Hematopoietic multipotent progenitor cell treated with erythropoietin and hydrocortisone succinate and interleukin-3 and kit ligand, for 8 days (in vitro differentiated cells): ENCODE measurements at regions not wholly inside any gene's neighbourhood (a gene's known extent, or its start where the extent isn't known, plus 50 kb on each side); places are given as distances from the start of the nearest gene placed in this dataset.
"Not testable (repeated sequence)": the region's sequence is repeated elsewhere in the genome, so short reads cannot be mapped to it uniquely, and the experiment has no call there.

Experiments
- DNase-seq: peaks from one replicate; pipeline ENCODE4 v3.0.0-alpha.2; 2015

- DNase-seq, result no peak
These were observed 100.8 kb upstream of the ATXN3L start for GRCh38 chrX:13420545-13421183.

DNA sequence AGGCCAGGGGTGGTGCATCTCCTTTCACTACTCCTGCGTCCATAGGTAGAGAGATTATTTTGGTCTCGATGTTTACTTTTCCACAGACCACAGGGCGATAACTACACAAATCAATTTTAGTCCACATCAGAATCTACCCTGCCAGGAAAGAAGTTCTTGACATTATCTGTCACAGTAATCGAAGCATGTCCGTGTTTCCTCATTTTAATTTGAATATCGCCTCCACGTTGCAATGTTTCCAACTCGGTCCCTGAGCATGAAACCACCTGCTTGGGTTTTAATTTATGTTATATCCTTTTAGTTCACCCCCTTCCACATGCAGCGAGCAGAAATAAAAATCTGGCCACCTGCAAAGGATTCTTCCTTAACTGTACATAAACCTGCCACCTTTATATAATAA lies 100.1 kb upstream of the ATXN3L start:
- no peak for DNase-seq

GRCh38 chrX:13419276-13419675 lies 99.4 kb upstream of the ATXN3L start:
- no peak for DNase-seq

GRCh38 chrX:13418126-13419097 lies 98.6 kb upstream of the ATXN3L start:
- DNase-seq, result no peak

GRCh38 chrX:13415509-13415908 lies 95.7 kb upstream of the ATXN3L start:
- DNase-seq, result no peak

GRCh38 chrX:13414006-13414647 lies 94.3 kb upstream of the ATXN3L start:
- DNase-seq, result no peak

DNA sequence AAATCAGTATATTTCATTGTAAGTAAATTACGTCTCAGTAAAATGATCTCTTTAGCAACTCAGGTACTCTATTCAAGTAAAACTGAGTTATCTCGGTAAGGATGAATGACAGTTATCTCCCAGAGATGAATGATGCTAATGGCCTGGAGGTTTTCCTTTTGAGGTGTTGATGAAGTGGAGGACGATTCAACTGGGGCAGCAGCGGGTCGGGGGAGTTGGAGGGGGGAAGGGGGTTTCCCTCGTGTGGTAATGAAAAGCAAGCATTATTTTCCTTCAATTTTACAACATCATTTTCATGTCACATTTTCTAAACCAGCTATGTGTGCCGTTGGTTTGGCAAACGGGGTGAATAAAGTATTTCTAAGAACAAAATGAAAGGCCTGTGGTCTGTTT lies 92.4 kb upstream of the ATXN3L start:
- no peak for DNase-seq

DNA sequence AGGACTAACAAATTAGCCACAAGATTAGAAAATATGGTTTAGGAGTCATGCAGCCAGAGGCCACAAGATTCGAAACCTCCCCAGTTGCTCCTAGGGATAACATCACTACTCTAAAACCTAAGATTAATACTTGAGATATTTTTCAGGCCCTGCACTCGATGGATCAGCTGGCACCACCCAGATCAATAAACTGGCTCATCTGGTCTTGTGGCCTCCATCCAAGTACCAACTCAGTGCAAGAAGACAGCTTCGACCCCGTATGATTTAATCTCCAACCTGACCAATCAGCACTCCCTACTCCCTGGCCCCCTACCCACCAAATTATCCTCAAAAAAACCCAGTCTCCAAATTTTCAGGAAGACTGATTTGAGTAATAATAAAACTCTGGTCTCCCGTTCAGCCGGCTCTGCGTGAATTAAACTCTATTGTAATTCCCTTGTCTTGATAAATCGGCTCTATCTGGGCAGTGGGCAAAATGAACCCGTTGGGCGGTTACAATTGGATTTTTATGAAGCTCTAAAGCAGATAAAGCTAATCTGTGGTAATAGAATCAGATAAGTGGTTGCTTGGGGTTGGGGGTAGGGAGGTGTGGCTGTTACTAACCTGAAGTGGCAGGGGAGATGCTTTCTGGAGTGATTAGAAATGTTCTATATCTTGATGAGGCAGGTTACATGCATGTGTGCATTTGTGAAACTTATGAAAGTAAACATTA lies 91.8 kb upstream of the ATXN3L start:
- no peak for DNase-seq

GRCh38 chrX:13408599-13408998 lies 88.7 kb upstream of the ATXN3L start:
- DNase-seq, result not testable (repeated sequence)

DNA sequence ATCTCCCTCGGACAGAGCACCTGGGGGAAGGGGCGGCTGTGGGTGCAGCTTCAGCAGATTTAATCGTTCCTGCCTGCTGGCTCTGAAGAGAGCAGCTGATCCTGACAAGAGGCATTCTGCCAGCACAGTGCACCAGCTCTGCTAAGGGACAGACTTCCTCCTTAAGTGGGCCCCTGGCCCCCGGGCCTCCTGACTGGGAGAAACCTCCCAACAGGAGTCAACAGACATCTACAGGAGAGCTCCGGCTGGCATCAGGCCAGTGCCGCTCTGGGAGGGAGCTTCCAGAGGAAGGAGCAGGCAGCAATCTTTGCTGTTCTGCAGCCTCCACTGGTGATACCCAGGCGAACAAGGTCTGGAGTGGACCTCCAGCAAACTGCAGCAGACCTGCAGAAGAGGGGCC lies 84.9 kb upstream of the ATXN3L start:
- not testable (repeated sequence) for DNase-seq

GRCh38 chrX:13404364-13404763 lies 84.5 kb upstream of the ATXN3L start:
- no peak for DNase-seq

DNA sequence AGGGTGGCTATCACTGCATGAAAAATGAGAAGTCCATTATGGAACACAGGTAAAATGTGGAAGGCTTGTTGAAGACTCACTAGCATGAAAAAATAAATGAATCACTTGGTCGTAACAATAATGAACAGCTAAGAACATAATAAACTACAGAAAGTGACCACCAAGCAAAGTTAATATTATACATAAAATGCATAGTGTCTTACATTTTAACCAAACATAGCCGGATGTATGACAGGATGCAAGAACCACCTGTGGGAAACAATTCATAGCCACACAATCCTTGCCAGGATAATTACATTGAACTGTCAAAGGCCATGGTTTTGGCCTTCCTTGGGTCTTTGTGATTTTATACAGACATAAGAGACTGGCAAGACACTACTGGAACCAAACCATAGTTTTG lies 81.9 kb upstream of the ATXN3L start:
- no peak for DNase-seq

DNA sequence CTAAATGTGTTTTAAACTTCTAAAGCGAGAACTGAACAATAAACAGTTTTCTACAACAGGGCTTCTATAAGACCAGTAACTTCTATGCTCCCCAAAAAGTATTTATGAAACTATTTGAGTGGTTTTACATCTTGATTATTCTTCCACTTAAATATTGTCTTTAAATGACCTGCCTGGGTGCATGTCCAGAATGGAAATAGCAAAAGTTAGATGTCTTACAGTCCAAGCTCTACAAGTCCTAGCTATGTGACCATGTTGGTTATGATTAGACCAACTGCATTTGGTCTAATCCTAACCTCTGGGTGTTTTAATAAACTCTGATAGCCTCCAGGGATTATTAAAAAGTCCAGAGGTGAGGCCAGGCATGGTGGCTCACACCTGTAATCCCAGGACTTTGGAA lies 79.0 kb upstream of the ATXN3L start:
- no peak for DNase-seq

- DNase-seq, result no peak
These were observed 78.3 kb upstream of the ATXN3L start for GRCh38 chrX:13397878-13398818.

- DNase-seq, result no peak
These were observed 77.1 kb upstream of the ATXN3L start for GRCh38 chrX:13396924-13397323.

DNA sequence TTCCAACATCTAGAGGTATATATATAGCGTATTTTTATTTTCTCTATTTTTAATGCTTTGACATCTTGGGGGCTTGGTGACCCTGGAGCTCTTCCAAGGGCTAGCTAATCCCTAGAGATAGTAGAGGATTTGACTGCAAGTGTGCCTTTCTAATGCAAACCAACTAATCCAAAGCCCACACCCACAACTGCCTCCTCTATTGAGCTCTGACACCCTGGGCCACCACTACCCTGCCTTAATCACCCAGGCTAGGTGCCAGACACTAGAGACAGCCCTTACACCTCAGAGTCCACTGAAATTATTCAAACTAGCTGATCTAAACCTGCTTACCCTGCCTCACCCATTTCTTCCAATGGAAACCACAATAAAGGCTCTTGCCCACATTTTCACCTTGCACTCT lies 69.6 kb upstream of the ATXN3L start:
- no peak for DNase-seq

DNA sequence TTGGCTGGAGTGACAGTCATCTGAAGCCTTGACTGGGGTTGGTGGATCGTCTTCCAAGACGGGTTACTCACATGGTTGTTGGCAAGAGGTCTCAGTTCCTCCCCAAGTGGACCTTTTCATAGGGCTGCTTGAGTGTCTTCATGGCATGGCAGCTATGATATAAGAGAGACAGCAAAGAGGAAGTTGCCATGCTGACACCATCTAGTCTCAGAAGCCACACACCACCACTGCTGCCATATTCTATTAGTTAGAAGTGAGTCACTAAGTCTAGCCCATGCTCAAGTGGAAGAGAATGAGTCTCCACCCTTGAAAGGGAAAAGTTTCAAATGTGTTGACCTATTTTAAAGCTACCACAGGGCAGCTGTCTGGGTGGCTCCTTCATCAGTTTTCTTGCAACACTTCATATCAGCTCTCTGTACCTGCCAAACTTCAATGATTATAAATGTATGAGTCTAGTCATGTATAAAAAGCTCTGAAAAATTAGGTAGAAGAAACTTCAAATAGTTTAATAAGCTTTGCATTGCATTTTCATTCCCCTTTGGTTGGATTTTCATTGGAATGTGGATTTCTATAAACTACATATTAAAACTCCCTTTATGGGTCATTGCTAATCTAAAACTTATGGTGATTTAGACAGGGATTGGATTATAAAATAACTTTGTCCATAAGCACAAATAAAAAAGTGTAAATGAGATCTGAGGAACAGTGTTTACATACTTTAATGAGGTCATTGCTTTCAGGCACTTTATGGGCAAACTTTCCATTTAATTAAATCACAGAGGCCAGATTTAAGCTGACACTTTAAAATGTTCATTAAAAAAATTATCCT lies 68.0 kb upstream of the ATXN3L start:
- no peak for DNase-seq

DNA sequence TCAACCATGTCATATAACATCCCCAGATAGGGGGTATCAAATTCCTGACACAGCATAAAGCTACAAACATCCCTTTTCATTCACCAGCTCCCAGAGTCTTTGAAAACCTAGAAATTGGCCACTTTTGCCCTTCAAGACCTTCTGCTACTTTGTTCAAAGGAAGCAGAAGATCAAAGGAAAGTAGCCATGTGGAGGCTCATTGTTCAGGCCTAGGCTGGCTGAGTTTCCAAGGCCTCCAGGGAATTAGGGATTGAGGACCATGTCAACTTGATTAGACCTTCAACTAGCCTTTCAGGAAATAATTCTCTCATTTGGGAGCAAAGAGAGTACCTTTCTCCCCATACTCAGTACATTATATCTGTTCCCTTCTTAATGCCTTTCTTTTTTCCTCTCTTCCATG lies 66.8 kb upstream of the ATXN3L start:
- DNase-seq, result no peak

DNA sequence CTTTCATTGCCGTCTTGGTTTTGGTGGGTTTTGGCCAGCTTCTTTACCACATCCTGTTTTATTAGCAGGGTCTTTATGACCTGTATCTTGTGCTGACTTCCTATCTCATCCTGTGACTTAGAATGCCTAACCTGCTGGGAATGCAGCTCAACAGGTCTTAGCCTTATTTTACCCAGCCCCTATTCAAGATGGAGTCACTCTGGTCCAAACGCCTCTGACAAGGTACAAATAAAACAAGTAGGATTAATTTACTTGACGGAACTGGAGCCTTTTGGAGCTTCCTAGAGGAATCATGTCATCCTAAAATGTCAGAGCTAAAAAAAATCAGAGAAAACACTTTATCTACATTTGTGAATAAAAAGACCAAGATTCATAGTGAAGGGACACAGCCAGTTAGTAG lies 66.2 kb upstream of the ATXN3L start:
- no peak for DNase-seq

DNA sequence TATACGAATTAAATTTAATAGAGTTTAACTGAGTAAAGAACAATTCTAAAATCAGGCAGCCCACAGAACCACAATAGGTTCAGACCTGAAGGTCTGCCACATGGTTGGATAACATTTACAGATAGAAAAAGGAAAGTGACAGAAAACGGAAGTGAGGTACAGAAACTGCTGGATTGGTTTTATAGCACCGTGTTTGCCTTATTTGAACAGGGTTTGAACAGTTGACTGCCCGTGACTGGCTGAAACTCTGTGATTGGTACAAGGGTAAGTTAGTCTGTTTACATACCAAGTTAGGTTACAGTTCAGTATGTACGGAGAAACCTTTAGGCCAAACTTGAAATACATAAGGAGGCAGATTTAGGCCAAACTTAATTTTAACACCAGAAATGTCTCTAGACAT lies 64.1 kb upstream of the ATXN3L start:
- no peak for DNase-seq

DNA sequence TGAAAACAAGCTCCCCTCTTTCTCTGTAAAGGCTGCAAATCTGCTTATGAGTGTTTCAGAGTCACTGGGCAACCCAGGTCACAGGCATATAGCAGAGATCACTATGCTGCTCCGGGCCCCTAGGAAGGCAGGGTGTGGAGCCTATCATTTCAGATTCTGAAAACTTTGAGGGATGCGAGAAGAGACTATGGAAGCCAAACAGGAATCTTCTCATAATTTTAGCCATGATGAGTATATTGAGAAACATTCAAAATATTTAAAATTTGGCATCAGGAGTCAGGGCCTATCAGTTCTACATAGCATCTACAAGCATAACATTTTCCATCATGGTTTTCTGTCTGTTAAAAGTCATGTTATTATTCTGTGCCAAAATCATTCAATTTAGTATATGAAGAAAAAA lies 61.7 kb upstream of the ATXN3L start:
- DNase-seq, result no peak
